Retina (tissue), 1 donor: ENCODE measurements at regions not wholly inside any gene's neighbourhood (a gene's known extent, or its start where the extent isn't known, plus 50 kb on each side); places are given as distances from the start of the nearest gene placed in this dataset.

Experiments used
- DNase-seq: peaks from one replicate; pipeline ENCODE4 v3.0.0-alpha.2; 2016

DNA sequence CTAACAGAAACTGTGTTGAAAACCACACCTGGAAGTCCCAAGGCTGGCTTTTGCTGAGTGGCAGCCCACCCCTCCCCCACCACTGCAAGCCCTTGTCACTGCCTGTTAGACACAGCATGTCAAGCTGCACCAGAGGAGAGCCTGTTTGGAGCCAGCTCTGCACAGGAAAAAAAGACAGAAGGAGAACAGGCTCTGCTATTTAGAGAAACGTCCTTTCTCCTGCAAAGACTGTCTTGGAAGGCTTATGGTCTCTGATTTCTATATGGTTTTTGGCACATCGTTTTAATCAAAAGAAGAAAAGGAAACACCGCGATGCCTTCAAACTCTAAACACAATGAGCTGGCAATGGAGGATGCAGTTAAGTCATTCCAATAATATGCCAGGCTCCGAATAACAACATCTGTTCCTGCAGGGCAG lies 275.5 kb downstream of the MAP2K4 start:
- peak; percentile 82 for DNase-seq

DNA sequence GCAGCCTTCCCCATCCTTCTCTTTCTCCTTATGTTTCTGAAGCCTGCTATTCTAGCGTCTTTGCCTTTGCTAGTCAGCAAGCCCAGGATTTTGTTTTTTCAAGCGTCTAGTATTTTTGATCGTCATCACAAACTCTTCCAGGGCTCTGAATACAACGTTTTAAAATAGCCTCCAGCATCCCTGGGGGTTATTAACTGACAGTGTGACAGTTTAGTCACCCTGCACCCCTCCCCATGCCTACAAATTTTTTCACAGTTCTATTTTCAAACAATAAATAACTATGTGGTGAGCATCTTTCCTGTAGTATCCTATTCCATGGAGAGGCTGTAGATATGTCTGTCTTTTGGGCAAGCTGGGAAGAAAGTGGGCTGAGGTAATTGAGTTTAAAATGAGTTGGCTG lies 280.9 kb downstream of the MAP2K4 start:
- DNase-seq = no peak

DNA sequence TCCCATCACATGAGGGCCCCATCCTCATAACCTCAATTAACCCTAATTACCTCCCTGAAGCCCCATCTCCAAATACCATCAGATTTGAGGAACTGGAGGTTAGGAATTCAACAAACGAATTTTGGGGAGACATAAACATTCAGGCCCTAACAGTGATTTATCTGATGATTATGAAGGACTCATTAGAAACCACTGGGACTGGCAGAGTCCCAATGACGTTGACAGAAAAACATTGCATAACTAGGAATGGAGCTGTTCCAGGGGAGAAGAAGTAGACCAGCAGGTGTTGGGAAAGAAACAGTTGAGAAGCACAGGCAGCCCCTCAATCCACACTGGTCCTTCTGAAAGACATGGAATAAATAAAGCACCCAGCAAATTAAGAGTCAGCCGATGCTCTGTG lies 282.0 kb downstream of the MAP2K4 start:
- DNase-seq = no peak

DNA sequence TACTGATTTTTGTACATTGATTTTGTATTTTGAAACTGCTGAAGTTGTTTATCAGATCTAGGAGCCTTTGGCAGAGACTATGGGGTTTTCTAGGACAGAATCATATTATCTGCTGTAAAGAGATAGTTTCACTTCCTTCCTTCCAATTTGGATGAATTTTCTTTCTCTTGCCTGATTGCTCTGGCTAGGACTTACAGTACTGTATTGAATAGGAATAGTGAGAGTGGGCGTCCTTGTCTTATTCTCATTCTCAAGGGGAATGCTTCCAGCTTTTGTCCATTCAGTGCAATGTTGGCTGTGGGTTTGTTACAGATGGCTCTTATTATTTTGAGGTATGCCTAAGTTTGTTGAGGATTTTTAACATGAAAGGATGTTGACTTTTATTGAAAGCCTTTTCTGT lies 290.1 kb downstream of the MAP2K4 start:
- no peak for DNase-seq

DNA sequence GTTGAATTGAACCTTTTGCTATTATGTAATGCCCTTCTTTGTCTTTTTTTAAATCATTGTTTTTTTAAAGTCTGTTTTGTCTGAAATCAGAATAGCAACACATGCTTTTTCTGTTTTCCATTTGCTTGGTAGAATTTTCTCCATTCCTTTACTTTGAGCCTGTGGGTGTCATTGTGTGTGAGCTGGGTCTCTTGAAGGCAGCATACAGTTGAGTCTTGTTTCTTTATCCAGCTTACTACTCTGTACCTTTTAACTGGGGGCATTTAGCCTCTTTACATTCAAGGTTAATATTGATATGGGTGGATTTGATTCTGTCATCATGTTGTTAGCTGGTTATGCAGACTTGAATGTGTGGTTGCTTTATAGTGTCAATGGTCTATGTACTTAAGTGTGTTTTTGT lies 292.0 kb downstream of the MAP2K4 start:
- DNase-seq = no peak

DNA sequence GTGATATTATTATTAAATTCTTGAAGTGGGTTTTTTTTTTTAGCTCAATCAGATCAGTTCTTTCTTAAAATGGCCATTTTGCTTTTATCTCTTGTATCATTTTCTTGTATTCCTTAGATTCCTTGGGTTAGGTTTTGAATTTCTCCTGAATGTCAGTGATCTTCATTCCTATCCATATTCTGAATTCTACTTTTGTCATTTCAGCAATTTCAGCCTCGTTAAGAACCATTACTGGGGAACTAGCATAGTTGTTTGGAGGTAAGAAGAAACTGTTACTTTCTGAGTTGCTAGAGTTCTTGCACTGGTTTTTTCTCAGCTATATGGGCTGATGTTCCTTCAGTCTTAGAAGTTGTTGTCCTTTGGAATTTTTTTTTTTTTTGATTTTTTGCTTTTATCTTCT lies 293.1 kb downstream of the MAP2K4 start:
- DNase-seq = no peak

DNA sequence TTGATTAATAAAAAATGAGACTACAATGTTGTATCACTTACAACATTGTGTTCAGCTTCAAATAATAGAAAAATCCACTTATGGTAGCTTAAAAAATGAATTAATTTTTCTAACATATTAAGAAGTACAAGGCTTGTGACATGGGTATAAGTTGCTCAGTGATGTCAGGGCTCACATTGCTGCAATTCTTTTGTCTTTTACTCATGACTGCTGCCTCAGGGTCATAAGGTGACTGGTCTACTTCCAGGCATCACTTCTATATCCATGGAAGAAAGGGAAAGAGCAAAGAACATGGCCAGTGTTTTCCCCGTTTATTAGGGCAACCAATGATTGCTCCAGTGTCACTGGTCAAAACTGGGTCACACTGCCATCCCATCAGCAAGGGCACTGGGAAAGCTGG lies 295.3 kb downstream of the MAP2K4 start:
- no peak for DNase-seq

DNA sequence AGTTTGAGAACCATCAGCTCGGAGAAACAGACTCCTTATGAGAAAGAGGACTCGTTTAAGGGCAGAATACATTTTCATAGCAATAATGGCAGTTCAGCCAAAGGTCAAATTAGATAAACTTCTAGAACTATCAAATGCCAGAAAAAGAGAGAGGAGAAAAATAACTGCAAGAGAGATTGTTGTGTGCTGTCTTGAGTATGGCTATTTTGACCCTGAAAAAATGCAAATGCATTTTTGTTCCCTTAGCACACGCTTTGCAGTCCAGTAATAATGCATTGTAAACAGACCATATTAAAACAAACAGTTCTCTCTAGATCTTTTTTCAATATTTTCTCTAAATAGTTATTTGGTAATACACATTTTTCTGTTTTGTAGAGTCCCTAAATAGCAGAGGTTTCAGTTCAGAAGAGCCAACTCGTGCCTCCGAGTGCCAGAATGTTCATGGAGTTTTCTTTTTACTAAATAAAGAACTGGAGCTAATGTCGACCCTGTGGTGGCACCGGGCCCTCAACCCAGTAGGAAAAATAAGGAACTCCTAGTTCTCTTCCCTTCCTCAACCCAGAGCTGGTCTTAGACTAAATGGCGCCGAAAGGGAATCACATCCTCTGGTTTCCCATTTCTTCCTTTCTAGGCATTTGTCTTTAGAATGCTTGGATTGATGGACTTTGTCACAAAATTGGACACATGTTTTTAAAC lies 298.0 kb downstream of the MAP2K4 start:
- DNase-seq = no peak

DNA sequence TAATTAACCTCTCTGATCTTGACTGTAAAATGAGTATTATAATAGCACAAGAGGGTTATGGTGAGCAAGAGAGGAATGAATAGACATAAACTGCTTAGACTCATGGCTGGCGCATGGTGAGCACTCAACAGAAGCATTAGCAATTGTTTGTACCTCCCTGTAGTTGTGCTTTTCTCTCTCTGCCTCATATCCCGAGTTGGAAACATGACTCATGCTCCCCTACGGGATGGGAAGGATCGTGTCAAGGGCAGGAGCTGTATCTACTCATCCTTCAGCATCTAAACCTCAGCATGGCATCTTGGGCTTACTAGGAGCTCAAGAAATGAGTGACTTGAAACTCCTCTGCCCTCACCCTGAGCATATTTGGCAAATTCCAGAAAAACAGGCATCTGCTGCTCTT lies 299.6 kb downstream of the MAP2K4 start:
- no peak for DNase-seq

DNA sequence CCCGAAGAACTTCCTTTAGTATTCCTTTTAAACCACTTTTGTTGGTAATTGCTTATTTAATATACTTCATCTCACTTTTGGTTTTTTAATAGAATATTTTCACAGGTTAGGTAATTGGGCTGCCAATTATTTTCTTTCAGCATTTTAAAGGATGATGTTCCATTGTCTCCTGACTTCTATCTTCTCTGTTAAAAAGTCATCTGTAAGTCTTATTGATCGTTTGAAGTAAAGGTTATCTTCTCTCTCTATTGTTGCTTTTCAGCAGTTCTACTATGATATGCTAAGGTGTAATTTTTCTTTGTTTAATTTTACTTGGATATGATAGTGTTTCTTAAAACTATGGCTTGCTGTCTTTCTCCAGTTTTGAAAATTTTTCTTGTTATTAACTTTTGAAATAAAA lies 307.5 kb downstream of the MAP2K4 start:
- DNase-seq = no peak

DNA sequence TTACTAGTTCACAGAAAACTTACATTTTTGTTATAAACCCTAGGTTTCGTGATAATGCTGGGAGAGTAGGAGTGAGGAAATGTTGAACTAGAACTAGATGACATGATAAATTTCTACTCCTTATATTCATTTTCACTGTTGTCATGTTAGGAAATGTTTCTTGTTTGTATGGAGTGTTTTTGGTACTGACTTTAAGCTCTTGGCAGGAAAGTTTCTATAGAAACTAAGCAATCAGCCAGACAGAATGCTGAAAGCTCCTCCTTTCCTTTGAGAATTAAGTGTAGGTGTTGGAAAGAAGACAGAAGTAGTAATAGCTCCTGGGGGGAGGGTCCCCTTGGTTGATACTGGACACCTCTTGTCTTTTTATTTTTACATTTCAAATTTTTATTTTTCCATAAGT lies 309.8 kb downstream of the MAP2K4 start:
- DNase-seq = no peak

DNA sequence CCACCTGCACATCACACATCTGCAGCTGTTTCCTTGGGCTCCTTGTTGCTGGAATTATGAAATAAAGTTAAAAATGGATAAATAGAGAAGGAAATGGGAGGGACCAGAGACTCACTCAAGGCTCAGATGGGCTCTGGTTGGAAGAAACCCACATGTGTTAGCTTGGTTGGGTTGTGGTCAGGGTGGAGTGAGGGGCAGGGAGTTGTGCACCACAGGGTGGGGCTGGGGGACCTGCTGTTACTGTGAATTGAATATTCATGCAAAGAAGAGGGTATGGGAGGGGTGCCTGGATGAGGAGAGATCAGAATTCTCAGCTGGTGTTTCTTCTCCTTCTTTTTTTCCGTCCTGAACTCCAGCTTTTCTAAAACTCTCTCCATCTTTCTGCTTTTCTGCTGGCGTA lies 320.7 kb downstream of the MAP2K4 start:
- no peak for DNase-seq

DNA sequence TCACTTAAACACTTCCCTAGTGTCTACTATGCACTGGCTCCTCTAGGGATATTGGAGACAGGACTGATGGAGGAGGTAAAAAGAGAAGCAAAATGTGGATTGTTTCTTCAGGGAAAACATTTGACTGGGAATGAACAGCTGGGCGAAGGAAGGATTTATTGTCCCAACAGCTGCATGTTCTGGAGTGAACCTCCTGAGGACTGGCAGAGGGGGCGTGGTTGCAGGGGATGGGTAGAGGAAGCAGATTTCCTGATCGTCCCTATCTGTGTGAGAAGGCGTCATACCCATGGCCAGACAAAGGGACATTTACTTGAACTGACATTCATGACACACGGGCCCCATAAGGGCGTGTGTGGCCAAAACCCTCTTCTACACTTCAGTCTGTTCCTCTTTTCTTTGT lies 321.5 kb downstream of the MAP2K4 start:
- DNase-seq = no peak

DNA sequence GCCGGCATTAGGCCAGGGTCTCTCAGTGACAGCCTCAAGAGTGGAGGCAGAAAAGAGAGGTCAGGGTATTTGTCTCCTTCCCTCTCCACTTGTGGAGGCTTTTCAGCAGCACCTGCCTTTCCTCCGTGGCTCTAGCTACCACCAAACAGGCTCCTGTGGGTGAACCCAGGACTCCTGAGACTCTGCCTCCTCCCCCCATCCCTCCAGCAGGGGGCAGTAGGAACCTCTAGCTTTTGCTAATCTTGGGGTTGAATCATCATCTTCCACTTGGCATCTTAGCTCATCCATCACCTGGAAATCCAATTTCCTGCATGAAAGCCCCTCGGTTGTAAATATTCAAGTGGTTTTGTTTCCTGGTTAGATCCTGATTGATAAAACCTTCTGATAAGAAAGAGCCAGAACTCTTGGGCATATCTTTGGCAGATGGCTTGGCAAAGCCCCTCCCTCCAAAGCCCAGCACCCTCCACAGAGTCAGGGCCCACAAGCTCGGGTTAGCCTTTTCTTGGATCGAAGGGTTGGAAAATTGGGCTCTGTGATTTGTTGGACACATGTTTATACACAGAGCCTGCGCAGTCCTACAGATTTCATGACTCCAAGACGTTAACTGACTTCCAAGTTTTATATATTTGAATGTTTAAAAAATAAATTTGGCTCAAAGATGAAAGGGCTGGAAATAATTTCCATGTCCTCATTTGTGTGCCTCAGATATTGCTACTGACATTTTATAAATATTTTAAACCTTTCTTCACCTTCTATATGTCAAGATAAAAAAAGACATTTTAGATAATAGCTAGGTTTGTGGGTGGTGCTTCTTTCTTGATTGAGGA lies 322.1 kb downstream of the MAP2K4 start:
- no peak for DNase-seq

DNA sequence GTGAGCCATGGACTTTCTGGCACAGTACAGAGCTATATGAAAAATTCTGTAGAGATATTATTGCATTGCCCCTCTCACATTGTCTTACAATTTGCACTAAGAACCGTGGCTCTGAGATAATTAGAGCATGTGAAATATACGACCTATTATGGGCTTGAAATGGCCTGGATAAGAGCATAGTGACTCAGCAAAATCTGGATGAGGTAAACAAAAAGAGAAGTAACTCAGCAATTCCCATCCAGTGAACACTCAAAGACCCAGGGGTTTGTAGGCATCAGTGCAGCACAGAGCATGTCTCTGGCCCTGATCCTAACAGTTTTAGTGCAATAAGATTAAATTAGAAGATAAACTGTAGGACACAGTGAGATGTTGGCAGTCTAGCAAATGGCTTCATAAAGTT lies 317.2 kb upstream of the MYOCD start:
- DNase-seq = no peak

DNA sequence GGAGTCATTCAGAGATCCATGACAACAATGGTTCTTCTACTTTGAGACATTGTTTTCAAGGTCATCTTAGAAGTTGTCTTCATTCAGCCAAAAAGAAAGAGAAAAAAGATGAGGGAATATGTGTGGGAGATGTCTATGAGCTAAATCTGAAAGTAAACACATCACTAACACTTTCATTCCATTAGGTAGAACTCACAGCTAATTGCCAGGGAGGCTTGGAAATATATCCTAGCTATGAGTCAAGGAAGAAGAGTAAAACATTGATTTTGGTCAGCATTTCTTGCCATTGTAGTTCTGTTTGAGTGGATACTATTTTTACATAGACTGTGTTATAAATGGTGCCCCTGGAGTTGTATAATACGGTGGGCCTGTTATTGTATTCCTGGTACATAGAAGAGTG lies 316.4 kb upstream of the MYOCD start:
- no peak for DNase-seq

DNA sequence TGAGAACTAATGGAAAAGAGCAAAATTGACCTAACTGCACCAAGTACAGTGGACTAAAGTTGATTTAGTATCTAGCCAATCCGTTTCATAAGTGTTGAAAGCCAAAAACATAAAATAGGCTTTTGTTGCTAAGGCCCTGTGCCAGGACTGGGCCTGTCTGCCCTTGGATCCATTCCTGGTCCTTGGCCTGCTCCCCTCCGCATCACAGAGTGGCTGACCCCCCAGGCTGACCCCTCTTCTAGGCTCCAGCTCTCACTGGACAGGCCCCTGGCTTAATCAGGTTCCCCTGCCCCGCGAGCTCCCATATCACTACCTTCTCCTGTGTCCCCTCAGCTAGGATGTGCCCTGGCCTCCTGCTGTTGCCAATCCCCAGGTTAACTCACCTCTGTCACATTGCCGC lies 313.6 kb upstream of the MYOCD start:
- no peak for DNase-seq

DNA sequence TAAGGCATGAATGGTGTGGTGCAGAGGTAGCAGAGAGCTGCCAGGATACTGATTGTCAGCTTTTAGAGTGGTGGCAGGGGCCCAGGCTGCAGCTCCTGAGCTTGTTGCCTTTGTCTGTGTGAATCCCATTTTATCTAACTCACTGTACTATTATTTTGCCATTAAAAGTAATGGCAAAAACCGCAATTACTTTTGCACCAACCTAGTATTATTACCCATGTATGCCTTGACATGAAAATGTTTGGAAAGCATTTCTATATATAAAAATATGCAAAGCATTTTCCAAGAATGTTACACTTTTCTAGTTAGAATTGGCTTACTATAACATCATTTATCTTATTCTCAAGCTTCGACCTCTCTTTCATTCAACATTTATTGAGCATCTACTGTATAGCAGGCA lies 308.1 kb upstream of the MYOCD start:
- DNase-seq = no peak

DNA sequence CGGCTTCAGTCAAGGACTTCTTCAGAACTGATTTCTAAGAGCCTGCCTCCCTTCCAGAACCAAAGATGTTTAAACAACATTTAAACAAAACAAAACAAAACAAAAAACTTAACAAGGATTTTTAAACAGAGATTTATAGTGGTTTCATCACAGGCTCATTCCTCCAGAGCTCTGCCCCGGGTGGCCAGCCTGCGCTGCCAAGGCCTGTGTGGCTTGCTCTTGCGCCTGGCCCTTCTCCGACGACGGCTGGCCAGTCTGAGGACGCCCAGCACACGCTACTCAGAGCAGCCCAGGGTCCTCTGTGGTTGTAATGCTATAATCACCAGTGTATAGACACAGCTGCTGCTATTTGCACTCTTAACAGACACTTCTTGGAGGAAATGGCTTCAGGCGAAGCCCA lies 307.2 kb upstream of the MYOCD start:
- DNase-seq = no peak

DNA sequence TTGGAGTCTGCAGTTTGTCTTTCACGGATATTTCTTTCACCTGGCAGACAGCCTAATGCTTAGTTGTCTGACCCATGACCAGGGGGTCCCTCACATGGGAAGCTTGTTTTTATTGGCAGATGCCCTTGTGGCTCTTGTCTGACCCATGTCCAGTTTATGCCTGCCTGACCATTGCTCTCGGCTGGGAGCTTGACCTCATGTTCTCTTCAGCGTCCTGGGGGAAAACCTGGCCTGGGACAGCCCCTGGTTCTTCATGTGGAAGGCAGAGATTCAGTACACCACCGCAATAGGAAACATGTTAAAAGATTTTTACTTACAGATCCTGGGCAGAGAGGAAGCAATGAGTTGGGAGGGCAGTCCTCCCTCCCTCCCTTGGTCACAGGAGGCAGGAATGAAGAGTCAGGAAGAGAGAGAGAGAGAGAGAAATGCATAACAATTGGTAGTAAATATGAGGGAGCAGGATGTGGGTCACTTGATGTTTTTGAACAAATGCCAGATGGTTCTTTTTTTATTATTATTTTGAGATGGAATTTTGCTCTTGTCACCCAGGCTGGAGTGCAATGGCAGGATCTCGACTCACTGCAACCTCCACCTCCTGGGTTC lies 302.7 kb upstream of the MYOCD start:
- no peak for DNase-seq

DNA sequence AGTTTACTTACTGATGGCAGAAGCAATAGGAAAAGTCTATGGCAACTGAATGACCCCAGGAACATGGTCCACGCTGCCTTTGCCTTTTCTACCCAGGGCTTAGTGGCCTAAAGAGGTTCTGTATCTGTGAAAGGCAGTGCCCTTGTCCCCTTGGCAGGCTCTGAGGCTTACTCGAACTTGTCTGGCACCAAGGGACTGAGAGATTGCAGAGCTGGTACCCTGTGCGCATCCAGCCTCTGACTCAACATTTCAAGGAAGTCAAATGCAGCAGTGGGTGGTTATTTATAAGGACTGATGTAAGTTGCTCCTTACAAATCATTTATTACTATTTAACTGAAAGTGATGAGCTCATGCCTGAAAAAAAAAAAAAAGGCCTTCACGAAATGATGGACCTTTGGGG lies 299.9 kb upstream of the MYOCD start:
- DNase-seq = no peak

DNA sequence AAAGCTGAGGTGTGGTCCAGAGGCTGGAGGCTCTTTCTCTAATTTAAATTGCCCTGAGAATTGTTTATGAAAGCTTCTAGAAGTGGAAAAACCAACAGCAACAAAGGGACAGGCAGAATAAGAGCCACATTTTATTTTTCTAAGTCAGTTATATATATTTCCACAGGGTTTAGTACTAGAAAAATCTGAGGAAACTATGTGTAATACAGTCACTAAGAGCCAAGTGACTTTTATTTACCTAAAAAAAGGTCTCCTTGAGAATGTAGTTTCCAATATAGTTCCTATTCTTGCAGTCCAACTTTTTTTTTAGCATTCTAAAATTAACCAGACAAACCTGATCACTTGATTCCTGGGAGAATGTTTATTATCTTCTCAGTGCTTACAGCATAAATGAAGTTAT lies 296.6 kb upstream of the MYOCD start:
- no peak for DNase-seq

DNA sequence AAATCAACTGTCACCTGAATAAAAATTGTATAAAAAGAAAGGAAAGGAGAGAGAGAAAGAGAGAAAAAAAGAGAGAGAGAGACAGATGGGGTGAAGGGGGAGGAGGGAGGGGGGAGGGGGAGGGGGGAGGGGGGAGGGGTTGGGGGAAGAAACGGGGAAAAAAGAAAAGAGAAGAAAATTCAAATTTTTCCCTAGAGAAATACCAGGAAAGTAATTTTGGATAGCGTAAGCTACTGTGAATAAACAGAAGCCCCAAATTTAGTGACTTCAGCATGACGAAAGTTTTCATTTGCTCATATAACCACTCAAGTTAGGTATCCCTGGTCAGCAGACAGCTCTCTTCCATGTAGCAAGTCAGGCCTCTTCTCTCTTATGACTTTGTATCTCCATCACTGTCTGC lies 289.4 kb upstream of the MYOCD start:
- DNase-seq = no peak

DNA sequence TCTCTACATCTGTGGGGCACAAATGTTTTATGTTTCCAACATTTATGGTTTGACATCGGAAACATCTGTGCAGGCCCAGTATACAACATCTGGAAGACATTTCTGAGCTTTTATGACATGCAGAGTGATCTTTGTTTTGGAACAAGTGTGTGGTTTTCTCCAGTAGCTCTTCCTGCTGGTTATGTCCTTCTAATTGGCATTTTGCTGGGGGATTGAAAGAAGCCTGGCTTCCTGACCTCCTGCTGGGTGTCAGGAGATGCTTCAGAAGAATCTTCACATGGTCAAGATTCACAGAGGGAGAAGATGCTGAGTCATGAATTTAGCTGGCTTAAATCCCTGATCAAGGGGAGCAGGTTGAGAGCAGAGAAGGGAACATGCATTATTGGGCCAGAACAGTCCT lies 279.5 kb upstream of the MYOCD start:
- DNase-seq = no peak
